Amygdala (tissue), 56 donors: ENCODE measurements at regions not wholly inside any gene's neighbourhood (a gene's known extent, or its start where the extent isn't known, plus 50 kb on each side); places are given as distances from the start of the nearest gene placed in this dataset.

ENCODE experiments used
- DNase-seq, 56 donors: peaks; one replicate each; lab custom pipeline; 2025; lab: John Stamatoyannopoulos, UW

DNA sequence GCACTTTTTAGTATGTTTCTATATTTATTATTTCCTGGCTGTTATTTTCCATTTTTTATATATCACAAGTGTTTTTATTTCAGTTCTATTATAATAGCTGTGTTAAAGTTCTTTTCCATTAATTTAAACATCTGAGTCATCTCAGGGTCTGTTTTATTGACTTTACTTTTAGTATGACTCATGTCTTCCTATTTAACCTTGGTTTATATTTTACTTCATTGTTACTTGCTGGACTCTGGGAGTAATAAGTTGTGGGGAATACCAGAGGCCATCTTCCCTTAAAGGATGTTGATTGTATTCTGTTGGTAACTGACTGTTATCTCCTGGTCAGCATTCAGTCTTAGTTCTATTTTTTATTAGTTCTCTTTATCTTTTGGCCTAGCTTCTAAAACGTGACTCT, 1508.2 kb downstream of the CDH11 start:
- no peak for DNase-seq

DNA sequence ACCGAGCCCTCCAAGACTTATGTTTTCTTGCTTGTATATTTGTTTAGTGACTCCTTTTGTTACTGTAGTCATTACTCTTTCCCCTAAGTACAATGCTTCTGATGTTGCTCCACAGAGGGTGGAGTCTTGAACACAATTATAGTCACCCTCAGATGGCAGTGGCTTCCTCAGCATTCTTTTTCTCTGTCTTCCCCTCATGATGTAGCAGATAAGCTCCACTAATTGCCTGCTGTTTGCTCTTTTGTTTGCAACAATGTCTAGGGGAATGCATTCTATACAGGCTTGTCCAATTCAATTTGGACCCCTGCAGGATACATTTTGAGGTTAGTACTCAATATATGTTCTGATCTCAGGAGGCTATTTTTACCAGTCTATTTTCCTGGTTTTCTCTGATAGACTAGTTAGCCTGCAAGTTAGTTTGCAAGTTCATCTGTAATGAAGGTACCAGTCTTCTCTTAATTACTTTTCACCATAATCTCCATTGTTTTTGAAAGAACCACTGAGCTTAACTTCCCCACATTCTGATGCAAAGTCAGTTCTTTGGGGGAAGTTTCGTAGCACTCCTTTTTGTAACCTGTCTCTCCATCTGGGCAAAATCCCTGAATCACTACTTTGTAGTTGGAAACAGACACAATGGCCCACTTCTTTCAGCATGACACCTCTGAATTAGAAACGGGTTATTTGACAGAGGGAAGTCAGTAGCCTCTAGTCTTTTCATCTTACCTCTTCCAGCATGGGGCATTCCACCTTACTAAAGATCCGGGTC, 1509.2 kb downstream of the CDH11 start:
- no peak for DNase-seq

DNA sequence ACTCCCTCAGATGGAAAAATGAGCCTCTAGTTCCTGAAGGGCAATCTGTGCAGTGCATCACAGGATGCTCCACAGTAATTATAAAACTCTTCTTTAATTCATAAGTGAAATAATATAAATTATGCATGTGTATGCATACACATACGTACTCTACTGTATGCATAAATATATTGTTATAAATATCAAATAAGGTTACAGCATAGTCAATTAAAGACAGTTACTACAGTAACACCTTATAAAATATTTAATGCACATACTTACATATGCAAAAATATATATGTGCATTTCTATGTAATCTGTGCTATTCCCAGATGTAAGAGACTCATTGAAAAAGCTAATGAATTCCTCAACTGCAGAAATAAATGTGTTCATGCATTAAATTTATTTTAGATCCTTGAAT, 1515.1 kb downstream of the CDH11 start:
- no peak for DNase-seq

DNA sequence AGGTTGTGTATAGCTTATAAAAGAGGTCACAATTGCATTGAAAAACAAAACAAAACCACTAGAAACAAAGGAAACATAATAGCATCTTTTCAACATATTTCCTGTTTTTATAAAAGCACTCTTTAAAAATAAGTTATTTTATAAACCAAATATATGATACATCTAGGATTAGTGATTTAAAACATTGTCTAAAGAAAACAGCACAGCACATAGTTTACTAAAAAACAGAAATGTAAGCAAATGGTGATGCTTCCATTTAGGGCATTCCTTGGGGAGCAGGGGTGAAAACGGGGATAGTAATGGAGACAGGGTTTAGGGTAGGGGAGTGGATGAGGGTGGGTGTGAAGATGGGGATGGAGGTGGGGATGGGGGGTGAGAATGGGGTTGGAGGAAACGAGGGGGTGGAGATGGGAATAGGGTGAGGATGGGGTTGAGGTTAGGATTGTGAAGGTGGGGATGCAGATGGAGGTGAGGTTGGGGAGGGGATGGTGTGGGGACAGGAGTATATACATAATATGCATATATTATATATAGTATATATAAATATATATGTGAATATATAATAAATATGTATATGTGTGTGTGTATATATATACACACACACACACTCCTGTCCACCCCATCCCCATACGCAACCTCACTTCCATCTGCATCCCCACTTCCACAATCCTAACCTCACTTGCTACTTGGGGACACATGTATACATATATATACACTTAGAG, 1519.5 kb downstream of the CDH11 start:
- DNase-seq: no peak

DNA sequence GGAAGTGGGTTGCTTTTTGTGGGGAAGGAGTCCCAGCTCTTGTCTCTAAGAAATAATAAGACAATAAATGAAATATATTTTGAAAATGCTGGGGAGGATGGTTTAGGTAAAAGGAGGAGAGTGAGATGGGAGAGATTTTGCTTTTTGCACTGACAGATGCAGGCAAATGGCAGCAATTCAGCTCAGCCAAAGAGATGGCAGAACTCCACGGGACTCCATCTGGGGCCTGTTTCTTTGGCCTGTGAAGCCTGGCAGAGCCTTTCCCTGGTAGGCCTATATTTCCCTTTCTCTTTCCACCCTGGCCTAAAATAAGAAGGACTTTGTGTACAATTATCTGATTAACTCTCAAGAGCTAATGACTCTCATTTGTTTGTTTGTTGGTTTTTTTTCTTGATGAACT, 1525.1 kb downstream of the CDH11 start:
- DNase-seq: peak in 7 of 56 donors; percentile 1 to 27 (median 5)

DNA sequence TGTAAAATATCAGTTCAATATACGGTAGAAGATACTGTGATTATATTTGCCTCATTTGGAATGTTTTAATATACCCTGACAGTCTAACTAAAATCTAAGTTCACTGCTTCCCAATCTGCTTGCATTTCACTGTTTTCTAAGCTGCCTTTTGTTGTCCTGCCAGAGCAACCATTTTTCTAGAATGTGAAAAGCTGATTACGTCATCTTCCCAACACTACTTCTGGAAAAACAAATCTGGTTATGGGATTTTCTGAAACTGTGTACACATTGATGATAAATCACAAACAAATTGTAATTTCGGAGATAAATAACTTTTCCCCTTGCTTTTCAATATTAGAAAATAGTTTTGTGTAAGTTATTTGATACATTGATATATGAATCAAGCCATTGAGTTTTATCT, 1529.0 kb downstream of the CDH11 start:
- no peak for DNase-seq

DNA sequence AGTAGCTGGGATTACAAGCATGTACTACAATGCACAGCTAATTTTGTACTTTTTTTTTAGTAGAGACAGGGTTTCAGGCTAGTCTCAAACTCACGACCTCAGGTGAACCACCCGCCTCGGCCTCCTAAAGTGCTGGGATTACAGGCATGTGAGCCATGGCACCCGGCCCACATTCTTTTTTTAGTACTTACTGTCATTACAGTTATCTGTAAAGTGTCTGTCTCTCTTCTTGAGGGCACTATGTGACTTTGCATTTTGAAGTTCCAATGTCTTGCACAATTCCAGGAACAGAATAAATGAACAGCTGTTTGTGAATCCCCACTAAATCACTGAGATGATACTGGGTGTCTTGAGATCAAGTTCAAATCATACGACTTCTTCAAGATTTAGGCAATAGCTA, 1540.3 kb downstream of the CDH11 start:
- no peak for DNase-seq

DNA sequence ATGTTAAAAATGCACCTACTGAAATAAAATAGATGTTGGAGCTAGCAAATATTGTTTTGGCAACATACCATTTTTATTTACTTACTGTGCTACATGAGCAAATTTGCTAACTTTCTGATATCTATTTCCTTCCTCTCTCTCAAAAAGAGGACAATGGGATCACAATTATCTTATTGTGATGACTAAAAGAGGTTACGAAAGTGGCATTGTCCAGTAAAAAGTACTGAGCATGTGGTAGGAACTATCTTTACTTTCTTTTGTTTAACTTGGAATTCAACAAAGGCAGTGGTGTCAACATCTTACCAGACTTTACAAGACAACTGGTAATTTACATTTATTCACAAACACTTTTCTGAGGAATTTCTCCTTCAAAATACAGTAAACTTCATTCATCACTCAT, 1542.6 kb upstream of the CDH8 start:
- no peak for DNase-seq

DNA sequence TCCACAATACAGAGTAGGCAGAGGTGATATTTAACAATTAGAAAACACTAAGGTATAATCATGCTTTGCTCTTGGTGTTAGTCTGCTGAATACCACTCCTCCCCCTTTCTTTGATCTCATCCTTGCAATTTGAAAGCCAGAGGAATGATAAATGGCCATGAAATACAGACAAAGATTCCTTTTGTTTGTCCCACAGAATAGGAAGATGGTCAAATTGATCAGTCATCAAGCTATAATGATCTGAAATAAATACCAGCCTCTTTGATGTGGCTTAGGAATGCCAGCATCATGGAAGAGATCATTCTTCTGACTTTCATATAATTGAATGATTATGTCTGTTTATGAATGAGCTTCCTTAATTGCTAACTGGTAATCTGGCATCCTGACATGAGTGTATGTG, 1541.7 kb upstream of the CDH8 start:
- no peak for DNase-seq

DNA sequence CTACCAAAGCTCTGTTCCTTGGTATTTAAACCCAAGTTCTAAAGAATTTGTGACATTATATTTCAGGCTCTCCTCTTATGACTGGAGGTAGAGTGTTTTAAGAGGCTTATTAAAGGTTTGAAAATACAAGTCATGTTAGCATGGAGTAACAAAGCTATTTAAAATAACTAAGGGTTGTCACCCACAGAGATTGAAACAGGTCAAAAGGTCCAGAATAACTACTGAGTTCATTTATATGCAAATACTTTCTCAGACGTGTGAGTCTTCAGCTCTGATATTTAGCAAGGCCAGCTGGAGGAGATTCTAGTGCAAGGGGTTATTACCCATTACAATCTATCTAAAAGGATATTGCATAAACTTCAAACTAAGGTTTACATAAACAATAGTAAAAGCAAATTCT, 1538.8 kb upstream of the CDH8 start:
- no peak for DNase-seq

DNA sequence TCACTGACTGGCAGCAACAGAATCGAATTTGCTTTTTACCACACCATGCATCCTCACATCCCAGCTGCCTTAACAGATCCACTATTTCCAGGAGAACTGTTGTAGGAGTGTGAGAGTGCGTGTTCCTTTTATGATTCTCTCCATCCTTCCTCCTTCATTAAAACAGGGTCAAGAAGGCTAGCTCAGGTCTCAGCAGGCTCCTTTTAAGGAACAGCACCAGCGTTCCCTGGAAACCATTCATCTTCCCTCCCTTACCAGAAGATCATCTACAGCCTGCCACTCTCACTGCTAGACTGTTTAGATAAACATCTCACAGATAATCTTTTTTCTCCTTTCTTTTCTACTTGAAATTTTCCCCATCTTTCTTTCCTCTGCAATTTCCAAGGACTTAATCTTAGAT, 1531.9 kb upstream of the CDH8 start:
- no peak for DNase-seq

DNA sequence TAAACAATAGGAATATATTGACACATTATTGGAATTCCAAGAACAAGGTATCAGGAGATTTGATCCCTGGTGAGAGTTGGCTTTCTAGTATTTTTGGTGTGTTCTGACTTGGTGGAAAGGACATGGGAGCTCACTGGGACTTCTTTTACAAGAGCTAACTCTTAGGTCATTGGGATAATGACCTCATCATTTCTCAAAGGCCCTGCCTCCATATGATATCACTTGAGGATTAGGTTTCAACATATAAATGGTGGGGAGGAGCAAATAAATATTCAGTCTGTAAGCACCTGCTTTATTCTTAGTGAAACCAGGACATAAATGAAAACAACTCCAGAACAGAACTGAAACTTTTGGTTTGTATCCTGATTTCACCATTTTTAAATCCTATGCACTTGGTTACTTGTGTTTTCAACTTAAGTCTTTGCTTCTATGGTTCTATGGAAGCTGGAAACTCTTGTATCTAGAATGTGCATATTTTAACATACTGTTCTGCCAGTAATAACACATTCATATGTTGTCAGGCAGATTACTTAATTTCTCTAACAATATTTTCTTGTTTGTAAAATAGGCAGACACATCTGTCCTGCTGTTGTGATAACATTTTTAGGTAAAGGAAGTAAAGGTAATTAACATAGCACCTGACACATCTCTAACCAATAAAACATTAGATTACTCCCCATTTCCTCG, 1527.7 kb upstream of the CDH8 start:
- DNase-seq: no peak

DNA sequence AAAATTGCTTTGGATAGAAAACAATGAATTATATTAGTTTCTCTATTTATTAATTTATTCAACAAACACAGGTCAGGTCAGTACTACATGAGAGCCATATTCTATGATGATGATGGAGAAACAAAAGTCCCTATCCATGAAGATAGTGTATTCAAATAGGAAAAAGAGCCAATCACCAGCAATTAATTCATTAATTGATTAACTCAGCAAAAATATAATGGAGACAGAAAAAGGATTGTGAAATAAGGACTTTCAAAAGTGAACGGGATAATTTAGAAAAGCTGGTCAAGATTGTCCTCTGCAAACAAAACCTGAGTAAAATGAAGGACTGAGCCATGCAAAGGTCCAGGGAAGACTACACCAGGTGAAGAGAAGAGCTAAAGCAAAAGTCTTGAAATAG, 1517.7 kb upstream of the CDH8 start:
- no peak for DNase-seq

DNA sequence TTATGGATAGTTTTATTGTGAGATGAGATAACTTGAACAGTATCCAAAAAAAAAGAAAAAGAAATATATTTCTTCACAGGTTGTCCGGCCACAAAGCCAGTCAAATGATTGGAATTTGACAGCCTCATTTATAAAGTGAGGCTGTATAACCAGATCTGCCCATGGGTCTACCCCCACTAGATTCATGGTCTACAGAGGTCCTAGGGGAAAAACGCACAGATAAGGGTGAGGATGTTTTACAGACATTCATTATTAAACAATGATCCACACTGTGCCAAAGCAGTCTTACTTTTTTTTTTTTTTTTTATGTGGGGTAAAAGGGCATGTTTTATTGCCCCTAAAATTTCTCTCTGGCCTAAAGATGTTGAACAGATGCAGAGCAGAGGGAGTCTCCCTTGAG, 1503.0 kb upstream of the CDH8 start:
- DNase-seq: no peak

DNA sequence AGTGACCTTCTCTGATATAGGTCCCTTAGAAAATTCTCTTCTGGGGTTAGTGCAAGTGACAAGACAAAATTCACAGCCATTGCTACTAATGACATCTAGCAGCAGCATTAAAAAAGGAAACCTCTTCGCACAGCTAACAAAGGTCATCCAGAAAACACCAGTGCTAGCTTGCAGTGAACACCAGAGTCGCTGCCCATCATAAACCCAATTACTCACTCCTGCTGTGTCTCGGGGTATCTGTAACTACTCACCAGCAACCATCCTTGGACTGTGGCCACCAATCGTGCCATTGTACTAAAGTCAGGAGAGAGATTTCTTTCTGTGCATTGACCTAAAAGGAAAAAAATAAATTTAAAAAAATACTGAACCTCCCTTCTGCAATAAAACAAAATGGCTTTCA, 1494.7 kb upstream of the CDH8 start:
- DNase-seq: no peak

DNA sequence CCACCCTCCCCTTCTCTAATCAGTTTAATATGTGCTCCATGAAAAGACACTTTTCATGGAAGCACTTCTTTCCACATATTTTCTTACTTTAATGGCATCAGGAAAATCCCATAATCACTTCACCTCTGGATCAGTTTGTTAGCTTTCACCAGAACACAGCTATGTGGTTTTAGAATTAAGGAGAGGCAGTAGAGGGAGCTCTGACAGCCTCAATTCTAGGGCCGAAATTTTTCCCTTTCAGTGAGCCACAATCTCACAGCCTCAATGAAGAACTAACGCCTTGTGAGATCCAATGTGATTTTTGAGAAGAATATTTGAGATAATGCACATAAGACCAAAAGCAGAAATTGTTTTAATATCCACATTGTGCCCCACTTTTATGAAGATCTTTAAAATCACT, 1494.0 kb upstream of the CDH8 start:
- peak in 1 of 56 donors; percentile 2 for DNase-seq

DNA sequence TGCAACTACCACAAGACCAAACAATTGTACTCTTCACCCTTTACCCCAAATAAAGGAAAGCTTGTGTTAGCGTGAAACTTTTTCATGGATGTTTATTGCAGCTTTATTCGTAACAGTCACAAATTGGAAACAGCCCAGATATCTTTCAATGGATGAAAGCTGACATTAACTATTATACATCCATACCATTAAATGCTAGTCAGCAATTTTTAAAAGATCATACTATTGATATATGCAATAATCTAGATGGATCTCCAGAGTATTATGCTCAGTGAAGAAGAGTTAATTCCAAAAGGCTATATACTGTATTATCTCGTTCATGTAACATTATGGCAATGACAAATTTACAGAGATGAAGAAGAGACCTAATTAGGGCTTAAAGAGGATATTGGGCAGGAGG, 1491.2 kb upstream of the CDH8 start:
- no peak for DNase-seq

DNA sequence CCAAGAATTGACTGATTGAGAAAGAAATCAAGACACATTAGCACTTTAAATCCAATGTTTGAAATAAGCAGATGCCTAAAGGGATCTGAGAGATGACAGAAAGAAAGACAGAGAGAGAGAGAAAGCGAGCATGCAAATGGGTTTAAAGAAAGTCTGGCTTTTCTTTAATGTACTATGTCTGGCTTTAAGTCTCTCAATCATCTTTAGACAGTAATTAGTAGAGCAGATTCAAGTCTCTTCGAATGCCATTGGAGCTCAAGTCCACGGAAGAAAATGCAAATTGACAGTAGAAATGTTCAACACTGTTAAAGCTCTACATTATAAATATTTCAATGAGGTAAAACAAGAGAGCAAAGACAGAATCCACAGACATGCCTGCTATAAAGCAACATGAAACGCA, 1480.2 kb upstream of the CDH8 start:
- DNase-seq: no peak

DNA sequence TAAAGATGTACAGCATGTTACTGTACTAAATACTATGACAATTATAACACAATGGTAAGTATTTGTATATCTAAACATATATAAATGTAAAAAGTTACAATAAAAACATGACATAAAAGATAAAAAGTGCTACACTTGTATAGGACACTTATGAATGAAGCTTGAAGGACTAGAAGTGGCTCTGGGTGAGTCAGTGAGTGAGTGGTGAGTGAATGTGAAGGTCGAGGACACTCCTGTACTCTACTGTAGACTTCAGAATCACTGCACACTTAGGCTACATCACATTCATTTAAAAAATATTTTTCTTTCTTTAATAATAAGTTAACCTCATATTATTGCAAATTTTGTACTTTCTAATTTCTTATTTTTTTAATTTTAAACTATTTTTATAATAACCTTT, 1476.7 kb upstream of the CDH8 start:
- DNase-seq: no peak

DNA sequence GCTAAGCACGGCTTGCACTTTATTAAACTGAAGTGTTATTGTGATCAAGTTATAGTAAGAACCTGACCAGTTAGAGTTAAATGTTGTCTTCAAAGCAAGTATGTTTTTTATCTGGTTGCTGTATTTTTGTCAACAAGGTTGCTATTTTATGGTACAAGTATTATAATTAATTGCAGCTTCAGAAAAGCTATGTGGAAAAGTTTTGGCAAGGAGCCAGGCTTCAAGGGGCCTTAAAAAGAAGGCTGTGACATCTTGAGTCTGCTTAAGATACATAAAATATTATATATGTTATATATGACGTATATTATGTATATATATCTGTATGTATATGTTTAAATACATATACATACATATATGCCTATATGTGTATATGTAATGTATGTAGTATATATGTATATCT, 1461.2 kb upstream of the CDH8 start:
- DNase-seq: no peak

DNA sequence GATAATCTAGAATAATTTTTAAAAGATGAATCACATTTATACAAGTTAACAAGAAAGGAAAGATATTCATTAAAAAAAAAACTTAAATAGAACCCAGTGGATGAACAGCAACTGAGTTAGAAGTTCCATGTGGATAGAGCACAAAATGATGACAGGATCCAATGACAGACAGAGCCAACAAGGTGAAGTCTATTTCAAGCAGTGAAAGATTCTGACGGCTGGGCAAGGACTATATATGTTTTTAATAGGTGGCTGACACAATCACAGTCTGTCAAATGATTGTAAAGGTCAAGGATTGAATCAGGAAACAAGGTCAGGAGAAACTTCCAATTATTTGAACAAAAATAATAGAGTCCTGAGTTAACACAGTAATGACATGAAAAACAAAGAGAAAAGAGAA, 1460.0 kb upstream of the CDH8 start:
- no peak for DNase-seq

DNA sequence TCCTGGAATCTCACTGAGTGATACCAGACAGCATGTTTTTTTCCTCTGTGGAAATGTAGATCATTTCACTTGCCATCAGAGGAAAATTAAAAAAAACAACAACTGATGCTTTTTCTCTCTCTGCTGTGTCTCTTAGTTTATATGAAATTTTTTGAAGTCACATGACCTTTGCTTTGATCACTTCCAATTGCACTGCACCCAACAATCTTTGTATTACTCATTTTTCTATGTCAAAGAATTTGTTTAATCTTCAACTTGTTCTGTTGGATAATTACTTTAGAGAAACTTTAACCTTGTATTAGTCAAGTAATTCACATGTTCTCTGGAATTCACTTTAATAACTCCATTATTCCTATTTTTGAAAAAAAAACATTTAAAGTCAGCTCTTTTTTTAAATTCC, 1452.7 kb upstream of the CDH8 start:
- no peak for DNase-seq
